ENCODE measurements at regions not wholly inside any gene's neighbourhood (a gene's known extent, or its start where the extent isn't known, plus 50 kb on each side); places are given as distances from the start of the nearest gene placed in this dataset.

DNA sequence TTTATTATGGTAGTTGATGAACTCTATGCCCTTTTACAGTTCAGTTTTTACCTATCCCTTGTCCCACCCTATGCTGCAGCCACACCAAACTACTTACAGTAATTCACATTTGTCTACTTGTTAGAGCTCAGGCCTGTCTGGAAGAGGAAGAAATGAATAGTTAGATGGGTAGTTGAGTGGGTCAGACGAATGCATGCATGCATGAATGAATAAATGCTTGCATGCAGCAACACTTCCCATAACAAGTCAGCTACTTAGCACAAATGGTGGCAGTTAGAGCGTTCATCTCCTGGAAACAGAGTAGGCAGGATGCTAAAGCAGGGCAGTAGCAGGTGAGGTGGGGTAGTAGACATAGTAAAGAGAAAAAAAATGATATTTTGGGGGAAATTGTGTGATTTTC lies 322.3 kb downstream of the NDFIP2 start:
- no peak for DNase-seq

DNA sequence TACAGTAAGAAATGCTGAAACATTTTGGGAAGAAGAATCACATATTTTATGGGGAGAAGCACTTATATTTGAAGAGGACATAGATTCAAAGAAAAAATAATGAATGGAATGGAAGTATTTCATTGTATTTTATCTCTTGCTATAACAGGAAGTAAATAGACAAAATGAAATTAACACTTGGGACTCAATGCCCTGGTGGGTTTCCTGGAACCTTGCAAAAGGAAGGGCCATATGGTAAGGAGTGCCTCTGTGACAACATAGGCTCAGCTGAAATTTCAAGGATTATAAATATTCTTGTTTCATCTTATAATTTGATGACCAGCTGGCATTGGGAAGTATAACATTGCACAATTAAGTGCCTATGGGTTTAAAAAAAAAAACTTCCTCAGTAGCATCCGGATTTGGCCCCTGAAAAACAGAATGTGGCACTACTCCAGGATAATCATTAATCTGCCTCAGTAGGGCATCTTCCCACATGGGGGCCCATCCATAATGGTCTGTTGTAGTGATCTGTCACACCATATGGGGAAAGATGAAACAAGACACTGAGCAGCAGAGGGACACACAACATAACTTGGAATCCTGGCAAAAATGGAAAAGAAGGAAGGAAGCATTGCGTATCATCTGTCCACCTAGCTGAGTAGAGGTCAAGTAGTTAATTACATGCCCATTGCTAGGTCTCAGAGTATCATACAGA lies 321.6 kb downstream of the NDFIP2 start:
- DNase-seq: no peak

DNA sequence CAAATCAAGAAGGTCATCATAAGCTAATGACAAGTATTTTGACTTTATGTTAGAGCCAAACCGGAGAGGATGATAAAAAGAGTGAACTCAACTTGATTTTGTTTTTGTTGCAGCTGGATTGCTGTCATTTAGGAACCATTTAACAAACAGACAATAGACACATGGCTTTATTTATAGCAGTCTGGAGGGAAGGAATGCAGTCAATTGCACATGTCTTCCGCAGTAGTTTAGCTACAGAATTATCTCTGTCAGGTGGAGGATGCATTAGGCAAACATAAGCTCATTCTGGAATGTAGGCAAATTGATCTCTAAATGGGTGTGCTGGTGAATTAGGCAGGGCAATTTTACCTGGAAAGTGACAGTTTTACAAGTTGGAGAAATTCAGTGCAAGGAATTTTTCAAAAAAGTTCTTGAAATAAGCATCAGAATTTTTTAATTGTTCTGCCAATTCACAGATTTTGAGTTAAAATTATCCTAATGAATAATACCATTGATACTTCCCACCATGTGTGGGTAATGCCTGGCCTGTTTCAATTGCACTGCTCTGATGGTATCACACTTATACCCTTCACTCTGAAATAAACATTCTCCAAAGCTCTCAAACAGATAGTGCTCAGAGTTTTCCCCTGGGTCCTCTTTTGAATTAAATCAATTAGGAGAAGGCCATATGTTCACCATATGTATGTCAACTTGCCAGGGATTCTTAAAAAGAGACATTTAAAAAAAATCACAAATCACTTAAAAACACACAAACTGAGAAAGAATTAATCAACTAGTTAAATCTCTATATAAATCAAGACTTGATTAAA lies 318.3 kb downstream of the NDFIP2 start:
- no peak for DNase-seq

DNA sequence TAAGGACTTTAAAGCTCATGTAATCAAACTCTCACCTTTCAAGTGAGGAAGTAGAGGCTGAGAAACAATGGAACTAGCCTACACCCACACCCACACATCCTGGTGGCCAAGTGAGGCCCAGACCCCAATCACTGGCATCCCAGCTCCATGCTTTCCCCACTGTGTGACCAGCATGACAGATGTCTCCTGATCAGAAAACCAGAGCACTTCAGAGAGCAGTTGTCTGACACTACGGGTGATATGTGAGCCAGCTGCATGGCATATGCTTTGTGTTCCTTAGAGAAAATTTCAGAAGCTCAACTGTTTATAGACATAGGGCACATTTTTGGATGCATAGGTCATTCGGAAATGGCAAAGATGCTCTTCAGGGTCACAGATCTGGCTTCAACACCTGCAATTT lies 315.2 kb downstream of the NDFIP2 start:
- peak; percentile 43 for DNase-seq

DNA sequence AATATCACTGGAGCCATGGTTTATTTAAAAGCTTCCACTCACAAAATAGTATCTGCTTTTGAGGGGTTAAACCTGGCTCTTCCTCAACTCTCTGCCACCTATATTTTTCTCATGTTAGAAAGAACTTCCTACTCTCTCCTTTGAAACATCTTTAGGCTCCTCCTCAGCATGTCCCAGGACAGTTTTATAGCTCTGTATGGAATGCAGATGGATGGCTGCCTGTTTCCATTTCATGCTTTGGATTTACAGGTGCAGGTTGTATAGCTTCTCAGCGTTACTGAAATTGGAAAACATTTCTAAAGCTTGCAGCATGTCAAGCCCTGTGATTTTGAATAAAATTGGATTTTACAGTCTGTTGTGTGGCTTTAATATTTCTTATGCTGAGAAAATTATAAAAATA lies 314.0 kb downstream of the NDFIP2 start:
- no peak for DNase-seq

DNA sequence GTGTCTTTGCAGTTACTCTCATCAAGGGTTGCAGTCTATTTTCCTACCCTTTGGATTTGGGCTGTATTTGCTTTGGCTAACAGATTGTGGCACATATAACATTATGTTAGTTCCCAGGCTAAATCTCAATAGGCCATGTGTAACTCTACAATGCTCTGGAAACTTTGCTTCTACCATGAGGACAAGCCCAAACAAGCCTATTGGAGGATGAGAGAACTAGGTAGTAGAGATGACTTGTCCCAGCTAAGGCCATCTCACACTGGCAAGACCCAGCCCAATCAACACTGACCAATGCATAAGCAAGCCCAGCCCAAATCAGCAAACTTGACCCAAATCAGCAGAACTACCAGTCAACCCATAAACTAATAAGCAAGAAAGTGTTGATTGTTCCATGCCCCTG lies 311.8 kb downstream of the NDFIP2 start:
- no peak for DNase-seq

DNA sequence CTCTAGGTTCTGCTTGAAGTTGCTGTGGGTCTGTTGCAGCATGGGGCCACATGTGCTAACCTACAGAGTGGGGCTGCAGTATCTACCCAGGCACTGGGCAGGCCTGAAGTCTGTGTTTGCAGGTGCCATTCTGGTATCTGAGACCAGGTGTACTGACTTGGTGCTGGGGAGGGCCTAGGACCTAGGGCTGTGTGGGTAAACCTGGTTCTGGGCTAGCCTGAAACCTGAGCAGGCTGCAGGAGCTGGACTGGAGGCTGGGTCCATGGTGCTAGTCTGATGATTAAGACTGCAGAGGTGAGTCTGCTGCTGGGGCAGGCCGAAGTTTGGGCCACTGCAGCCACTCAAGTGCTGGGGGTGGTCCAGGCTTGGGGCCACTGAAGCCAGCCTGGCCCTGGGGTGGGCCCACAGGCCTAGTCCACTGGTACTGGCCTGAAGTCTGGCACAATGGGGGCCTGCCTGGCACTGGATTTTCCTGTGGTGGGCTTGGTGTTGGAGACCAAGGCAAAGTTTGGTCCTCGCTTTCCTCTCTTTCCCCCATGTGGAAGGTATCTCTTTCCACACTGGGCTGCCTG lies 310.6 kb downstream of the NDFIP2 start:
- DNase-seq: no peak

DNA sequence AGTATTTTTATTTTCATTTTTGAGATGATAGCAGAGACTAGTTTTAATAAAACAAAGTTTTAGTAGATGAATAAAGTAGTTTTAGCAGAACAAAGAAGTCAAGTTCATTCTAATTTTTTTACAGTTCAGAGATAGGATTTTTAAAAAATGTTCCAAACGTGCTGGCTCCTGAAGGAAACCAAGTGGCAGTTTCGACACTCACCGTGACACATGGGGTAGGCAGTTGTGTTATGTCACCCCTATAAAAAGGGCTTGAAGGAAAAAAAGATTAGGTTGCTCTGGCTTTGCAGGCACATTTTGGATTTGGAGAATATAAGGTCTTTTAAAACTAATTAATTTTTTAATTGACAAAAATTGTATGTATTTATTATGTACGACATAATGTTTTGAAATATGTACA lies 305.2 kb downstream of the NDFIP2 start:
- no peak for DNase-seq

DNA sequence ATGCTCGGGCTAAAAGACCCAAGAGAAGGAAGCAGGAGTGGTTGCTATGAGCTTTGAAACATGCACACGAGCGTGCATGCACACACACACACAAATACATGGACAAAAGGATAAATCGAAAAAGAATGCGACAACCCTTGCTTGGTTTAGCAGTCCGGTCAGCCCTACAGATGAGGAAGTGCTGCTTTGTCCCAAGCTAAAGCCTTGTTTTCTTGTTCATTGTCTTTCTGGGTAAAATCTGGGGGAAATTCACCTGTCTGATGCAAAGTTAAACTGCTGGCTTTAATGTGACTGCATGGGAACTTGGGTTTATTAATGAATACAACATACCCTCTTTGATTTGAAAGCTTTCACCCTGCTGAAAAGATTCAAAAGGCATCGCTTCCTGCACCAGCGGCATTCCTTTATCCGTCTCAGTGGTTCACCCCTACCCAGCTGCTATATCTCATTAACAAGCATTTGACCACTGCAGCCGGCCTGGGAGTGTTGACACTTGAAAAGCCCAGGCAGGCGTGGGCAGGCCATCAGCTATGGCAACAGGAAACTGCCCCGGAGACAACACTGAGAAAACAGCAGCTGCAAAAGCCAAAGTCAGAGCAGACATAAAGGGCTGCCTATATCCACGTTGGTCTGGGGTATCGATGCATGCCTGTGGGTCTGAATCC lies 301.7 kb downstream of the NDFIP2 start:
- peak; percentile 87 for DNase-seq

DNA sequence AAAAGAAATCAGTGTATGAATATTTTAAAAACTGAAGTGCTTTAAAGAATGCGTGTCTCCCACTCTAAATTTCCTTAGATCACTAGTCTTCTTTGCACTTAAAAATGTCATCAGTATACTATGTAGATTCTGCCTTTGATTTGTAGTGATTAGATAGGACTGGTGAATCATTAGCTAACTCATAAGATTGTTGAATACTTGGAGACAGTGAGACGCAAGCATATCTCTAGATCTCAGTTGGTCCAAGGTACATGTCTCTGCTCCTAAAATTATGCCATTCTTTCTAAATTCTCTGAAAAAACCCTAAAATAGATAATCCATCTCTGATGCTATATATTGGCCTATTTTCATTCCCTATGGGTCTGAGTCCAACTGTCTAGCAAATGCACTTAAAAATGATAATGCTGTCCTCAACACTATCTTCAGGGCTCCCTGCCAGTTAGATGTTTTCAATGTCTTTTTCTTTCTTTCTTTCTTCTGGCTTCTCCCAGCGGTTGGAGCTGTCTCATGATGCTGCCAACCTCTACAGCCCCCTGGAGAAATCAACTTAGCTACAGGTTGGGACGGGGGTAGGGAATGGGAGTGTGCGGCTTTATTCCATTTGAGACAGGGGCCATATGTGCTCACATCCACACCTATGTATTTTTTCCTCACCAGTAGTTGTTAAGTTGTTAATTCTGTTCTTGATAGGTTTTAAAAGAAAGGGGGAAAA lies 301.0 kb downstream of the NDFIP2 start:
- no peak for DNase-seq

DNA sequence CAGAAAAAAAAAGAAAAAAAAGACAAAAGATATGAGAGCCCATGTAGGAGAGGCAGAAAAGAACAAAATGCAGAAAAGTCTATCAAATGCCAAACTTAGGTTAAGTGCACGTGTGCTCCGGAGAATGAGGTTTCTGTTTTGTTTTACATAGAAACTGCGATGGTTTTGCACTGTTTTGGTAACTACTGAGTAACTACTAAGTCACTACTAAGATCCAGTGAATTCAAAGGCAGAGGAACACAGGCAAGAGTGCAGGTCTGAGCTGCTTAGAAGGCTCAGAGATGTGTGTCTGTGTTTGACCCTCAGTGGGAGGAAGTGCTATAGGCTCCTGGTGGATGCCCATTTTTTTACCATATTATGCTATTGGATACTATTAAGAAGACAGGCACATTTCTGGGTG lies 299.3 kb downstream of the NDFIP2 start:
- DNase-seq: no peak

DNA sequence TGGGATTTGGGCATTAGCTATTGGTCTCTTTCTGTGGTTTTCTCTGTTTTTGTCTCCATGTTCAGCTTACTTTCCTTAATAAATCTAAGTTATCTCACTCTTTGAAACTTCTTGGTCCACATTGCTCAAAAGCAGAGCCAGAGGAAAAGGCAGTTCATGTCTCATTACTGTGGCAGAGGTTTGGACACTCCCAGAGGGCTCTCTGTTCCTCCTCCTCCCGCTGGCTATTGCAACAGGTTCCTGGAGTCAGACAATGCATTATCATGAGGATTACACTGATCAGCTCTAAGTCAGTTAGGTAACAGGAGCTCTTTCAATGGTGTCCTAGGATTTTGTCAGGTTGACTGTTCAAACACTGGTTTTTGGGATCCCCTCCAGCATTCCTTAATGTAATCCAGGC lies 298.8 kb downstream of the NDFIP2 start:
- no peak for DNase-seq

DNA sequence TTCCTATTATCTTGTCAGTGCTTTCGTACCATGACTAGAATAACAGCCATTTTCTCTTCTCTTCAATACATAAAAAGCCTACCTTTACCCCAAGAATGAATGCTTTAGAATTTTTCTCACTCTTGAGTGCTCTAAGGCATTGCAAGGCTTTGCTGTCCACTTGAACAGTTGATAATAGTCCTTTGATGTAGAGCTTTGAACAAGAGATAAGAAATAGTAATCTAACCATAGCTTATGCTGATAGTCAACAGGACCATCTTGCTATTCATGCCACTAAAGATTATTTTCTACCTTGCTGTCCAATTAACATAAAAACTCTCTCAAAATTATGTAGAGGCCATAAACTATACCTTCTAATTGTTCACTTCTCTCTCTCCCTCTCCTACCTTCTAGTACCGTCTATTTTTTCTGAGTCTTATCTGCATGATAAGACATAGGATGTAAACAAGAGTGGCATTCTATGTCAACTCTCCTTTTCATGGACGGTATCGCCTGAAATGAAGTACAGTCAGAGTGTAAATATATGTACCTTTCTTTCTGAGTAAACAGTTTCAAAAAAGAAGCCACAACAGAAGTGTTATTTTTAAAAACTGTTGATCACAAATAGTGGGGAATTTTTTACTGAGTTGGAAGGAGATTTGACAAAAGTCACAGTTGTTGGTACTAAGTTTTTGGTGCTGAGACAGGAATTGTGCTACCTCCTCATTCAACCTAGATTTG lies 297.9 kb downstream of the NDFIP2 start:
- DNase-seq: no peak

DNA sequence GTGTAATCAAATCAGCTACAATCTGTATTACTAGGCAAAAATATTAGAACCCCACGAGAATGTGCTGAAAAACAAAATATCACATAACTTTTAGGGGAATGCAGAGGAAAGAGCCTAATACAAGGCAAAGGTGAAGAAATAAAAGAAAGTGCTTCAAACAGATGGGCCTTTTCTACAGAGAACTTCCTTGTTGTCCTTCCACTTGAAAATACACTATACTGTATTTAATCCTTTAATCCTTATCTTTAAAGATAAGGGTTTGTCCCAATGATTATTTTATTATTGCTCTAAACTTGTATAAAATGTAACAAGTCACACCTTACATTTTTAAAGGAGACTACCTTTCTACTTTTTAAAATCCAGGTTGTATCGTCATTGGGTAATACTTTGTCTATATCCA lies 296.5 kb downstream of the NDFIP2 start:
- no peak for DNase-seq

DNA sequence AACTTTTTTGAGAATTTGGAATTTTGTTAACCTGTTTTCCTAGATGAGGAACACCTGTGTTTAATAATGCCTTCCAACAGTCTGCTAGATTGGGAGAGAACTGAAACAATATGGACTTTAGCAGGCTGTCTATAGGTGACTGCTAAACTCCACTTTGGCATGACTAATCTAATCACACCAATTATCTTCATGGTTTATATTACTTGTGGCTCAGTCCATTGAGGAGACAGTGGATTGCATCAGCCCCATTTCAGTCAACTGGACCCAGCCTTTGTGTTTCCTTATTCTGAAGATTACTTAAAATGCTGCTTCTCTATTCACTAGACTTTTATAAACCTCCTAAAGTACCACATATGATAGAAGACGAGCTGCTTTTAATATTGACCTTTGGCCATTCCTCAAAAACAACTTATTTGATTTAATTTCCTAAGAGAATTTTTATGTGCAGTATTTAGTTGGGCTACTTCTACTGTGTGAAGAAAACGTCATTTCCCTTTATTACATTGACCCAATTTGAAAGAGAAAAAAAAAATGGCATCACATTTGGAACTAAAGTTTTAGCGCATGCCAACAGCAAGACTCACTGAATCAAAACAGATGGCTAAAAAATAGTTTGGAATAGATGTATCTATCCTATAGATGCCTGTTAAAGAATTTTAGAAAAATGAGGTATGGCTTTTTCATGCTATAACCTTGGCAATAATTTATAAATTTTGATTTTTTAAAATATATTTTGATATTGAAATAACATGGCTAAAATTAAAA lies 295.8 kb downstream of the NDFIP2 start:
- DNase-seq: no peak

DNA sequence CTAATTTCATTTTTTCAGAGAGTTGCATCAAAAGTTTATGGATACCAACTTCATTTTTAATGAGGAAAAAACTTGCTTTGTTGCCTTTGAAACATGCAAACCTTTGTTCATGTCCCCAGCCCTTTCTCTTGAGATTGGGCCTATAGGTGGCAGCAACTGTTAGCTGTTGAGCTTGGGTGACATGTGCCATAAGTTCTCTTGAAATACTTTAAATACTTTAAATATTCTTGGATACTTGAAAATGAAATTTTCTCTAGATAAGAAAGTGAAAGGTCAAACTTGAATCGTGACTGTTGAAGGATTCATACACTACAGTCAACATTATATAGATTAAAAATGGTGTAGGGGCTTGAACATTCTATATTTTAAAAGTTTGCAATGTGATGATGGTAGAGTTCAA lies 294.9 kb downstream of the NDFIP2 start:
- no peak for DNase-seq

DNA sequence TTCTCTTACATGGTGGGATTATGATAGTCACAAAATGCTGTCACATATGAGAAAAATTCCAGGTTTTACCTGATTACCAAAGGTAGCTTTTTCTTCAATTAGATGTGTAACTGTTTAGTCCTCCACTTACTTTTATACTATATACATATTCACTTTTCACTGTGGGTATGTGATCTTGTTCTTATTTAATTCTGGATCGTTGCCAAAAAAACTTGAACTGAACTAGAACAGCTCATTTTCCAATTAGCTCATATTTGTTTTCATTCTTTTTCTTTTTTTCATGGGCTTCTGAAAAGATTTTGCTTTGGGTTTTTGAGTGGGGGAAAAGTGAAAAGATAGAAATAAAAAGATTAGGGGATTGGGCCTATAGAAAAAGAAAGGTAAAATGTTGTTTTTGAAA lies 291.9 kb downstream of the NDFIP2 start:
- DNase-seq: no peak

DNA sequence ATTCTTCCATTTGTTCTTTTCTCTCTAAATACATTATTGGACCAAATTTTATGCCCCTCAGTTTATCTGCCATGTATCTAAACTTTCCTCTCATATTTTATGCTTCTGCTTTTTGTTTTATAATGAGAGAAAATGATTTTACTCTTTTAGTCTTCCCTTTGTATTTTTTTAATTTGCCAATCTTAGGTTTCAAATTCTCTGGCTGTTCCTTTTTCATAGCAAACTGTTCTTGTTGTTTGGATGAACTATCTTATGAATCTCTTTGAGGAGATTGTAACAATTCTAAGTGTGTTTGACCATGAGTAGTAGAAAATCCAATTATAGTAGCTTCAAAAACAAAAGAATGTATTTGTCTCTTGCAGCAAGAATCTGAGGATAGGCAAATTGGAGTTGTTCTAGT lies 290.5 kb downstream of the NDFIP2 start:
- DNase-seq: no peak

DNA sequence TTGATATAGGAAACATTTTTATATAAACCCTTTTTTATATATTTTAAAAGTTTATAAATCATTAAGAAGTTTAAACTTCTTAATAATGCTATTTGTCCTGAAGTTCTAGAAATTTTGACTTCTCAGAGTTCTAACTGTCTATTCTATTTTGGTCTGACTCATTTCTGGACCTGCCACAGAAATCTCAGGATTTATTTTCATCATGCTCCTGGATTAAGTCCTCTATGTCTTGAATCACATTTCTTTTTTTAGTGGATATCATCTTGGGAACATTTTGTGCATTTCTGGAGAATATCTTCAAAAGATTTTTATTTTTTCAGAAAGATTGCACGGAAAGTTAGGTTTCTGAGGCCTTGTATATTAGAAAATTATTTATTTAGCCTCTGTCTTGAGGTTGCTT lies 289.1 kb downstream of the NDFIP2 start:
- no peak for DNase-seq

DNA sequence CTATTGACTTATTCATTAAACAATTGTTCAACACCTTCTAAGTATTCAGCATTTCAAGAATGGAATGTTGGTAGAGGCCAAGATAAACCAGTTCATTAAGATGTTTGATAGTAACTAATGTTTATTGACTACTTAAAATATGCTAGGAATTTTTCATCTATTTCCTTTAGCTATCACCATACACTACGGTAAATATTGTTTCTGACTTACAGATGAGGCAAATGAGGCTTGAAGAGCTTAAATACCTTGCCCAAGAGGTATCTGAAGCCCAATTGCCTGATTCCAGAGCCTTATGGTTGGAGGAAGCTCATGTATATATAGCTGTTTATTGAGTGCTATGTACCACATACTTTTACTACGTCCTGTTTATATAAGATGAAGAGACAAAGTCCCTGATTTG lies 286.2 kb downstream of the NDFIP2 start:
- DNase-seq: no peak

DNA sequence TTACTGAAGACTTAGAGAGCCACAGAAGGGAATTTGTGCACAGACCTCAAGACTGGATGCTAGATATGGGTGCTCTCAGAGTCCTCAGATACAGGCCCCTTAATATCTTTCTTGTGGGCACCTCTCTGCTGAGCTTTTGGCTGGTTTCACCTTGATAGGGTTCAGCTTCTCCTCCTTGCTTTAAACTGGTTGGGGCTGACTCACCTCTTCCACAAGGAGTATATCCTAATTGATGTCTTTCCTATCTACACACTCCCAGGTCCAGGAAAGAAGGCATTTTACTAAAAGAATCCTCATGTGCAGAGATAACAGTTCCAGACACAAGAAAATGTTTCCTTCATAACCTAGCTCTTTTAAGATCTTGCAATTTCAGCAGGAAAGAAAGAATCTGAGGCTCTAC lies 284.4 kb downstream of the NDFIP2 start:
- no peak for DNase-seq
